Smooth muscle cell (in vitro differentiated cells): ENCODE measurements at regions not wholly inside any gene's neighbourhood (a gene's known extent, or its start where the extent isn't known, plus 50 kb on each side); places are given as distances from the start of the nearest gene placed in this dataset.

Source experiments
- DNase-seq: peaks from one replicate; lab custom pipeline; 2025; ENCODE audit not compliant: unreplicated experiment; lab: John Stamatoyannopoulos, UW
- H2AFZ ChIP-seq: fragments of 200-600 bp; sonication (generic); 2 replicates; pipeline ENCODE4 v1.6.0; 2016; ENCODE audit warnings: antibody characterized with exemption, low read depth, mild to moderate bottlenecking
- H3F3A ChIP-seq: fragments of 200-600 bp; sonication (generic); 2 replicates; pipeline ENCODE4 v1.6.0; 2017; ENCODE audit warnings: antibody characterized with exemption, low read depth
- H3K27ac ChIP-seq: fragments of 200-600 bp; sonication (generic); 2 replicates; pipeline ENCODE4 v1.5.1; 2016; ENCODE audit warnings: low read depth, mild to moderate bottlenecking
- H3K27me3 ChIP-seq: fragments of 200-600 bp; sonication (generic); 2 replicates; pipeline ENCODE4 v1.6.1; 2016; ENCODE audit warnings: low read depth, mild to moderate bottlenecking
- H3K36me3 ChIP-seq: fragments of 200-600 bp; sonication (generic); 2 replicates; pipeline ENCODE4 v1.5.1; 2016; ENCODE audit warnings: low read depth
- H3K4me1 ChIP-seq: fragments of 200-600 bp; sonication (generic); 2 replicates; pipeline ENCODE4 v1.5.1; 2016; ENCODE audit warnings: low read depth
- H3K4me2 ChIP-seq: fragments of 200-600 bp; sonication (generic); 2 replicates; pipeline ENCODE4 v1.6.0; 2016; ENCODE audit warnings: mild to moderate bottlenecking
- H3K4me3 ChIP-seq: fragments of 200-600 bp; sonication (generic); 2 replicates; pipeline ENCODE4 v1.5.1; 2016; ENCODE audit warnings: mild to moderate bottlenecking
- H3K79me2 ChIP-seq: fragments of 200-600 bp; sonication (generic); 2 replicates; pipeline ENCODE4 v1.6.0; 2016; ENCODE audit warnings: low read depth, mild to moderate bottlenecking
- H3K9ac ChIP-seq: fragments of 200-600 bp; sonication (generic); 2 replicates; pipeline ENCODE4 v1.6.0; 2016; ENCODE audit warnings: low read depth
- H3K9me3 ChIP-seq: fragments of 200-600 bp; sonication (generic); replicated peaks from 2 replicates; pipeline ENCODE4 v1.5.1; 2016; ENCODE audit warnings: low read depth
- H4K20me1 ChIP-seq: fragments of 200-600 bp; sonication (generic); 2 replicates; pipeline ENCODE4 v1.6.0; 2016; ENCODE audit warnings: low read depth
- CTCF ChIP-seq: fragments of 200-600 bp; sonication (generic); IDR thresholded peaks from 2 replicates; pipeline ENCODE4 v1.5.1; 2017; ENCODE audit warnings: borderline replicate concordance, mild to moderate bottlenecking, antibody characterized with exemption; ENCODE audit not compliant: insufficient read depth, poor library complexity, severe bottlenecking
- WGBS: methylation state at CpG from one replicate; pipeline ENCODE4 v1.1.7; 2016; ENCODE audit warnings: low lambda C conversion rate; 5-methylcytosine and 5-hydroxymethylcytosine counted together

DNA sequence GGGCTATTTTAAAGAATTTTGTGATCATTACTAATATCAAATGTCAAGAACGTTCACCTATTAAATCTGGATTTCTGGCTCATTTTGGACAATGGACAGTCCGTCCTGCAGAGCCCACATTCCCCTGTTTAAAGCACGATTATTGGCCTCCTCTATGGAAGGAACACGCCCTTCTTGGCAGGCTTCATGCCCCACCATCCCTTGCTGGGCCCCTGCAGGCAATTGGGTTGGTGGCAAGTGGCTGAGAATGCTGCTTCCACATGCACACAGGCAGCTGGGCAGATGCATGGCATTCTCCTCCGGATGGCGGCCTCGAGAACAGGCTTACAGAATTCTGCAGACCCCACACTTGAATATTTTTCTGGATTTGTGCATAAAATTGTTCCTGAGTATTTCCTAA, 305.8 kb upstream of the MKI67 start:
- Histone ChIP-seq H3K27me3 (peaks cover 3% of the 10 kb centered on the region), H3K4me1 (no peaks in the 10 kb centered on the region), H4K20me1 (no peaks in the 10 kb centered on the region), H3K4me2 (no peak overlapping the region), H3K36me3 (no peaks in the 10 kb centered on the region), H2AFZ (no peak overlapping the region), H3F3A (no peaks in the 10 kb centered on the region), H3K9me3 (no peaks in the 10 kb centered on the region), H3K27ac (no peak overlapping the region), H3K4me3 (no peak overlapping the region), H3K9ac (no peak overlapping the region), H3K79me2 (no peaks in the 10 kb centered on the region)
- 90% methylated on average over 7 of the region's 7 CpGs for WGBS
- DNase-seq = no peak
- TF ChIP-seq CTCF = no peak

- H3K79me2 ChIP-seq = no peaks in the 10 kb centered on the region
- no peak overlapping the region for H3K27ac ChIP-seq
- peaks cover 3% of the 10 kb centered on the region for H3K27me3 ChIP-seq
- H3F3A ChIP-seq = no peaks in the 10 kb centered on the region
- H3K4me2 ChIP-seq = no peak overlapping the region
- H3K36me3 ChIP-seq = no peaks in the 10 kb centered on the region
- no peak for TF ChIP-seq CTCF
- no peak overlapping the region for H2AFZ ChIP-seq
- H3K9me3 ChIP-seq = no peaks in the 10 kb centered on the region
- no peak overlapping the region for H3K9ac ChIP-seq
- no peaks in the 10 kb centered on the region for H3K4me1 ChIP-seq
- H3K4me3 ChIP-seq = no peak overlapping the region
- no peaks in the 10 kb centered on the region for H4K20me1 ChIP-seq
- no peak for DNase-seq
- 90% methylated on average over 6 of the region's 6 CpGs for WGBS
Measured at GRCh38 chr10:128432423-128432822, 306.2 kb upstream of the MKI67 start.

DNA sequence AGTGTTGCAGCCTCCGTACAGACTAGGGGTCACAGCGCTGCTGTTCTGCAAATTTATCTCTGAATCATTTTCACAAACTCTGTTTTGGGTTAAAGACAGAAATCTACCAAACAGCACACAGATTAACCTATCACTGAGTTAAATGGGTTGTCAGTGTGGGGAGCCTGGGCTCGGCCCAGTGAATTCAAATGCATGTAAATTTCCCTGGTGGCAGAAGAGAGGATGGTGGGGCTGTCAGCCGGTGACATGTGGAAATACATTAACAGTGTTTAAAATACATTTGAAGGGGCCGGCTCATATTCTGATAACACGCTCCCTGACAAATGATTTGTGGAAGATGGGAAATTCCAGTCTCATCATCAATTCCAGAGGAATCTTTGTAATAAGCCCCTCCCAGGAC, 309.6 kb upstream of the MKI67 start:
- no peak overlapping the region for H2AFZ ChIP-seq
- TF ChIP-seq CTCF = no peak
- H3K4me1 ChIP-seq = no peaks in the 10 kb centered on the region
- no peaks in the 10 kb centered on the region for H4K20me1 ChIP-seq
- H3K79me2 ChIP-seq = no peaks in the 10 kb centered on the region
- H3K4me3 ChIP-seq = no peak overlapping the region
- no peak overlapping the region for H3K4me2 ChIP-seq
- H3F3A ChIP-seq = no peaks in the 10 kb centered on the region
- H3K9ac ChIP-seq = no peak overlapping the region
- no peaks in the 10 kb centered on the region for H3K36me3 ChIP-seq
- WGBS = 91% methylated on average over 6 of the region's 6 CpGs
- H3K27ac ChIP-seq = no peak overlapping the region
- no peaks in the 10 kb centered on the region for H3K27me3 ChIP-seq
- no peak for DNase-seq
- H3K9me3 ChIP-seq = no peaks in the 10 kb centered on the region

DNA sequence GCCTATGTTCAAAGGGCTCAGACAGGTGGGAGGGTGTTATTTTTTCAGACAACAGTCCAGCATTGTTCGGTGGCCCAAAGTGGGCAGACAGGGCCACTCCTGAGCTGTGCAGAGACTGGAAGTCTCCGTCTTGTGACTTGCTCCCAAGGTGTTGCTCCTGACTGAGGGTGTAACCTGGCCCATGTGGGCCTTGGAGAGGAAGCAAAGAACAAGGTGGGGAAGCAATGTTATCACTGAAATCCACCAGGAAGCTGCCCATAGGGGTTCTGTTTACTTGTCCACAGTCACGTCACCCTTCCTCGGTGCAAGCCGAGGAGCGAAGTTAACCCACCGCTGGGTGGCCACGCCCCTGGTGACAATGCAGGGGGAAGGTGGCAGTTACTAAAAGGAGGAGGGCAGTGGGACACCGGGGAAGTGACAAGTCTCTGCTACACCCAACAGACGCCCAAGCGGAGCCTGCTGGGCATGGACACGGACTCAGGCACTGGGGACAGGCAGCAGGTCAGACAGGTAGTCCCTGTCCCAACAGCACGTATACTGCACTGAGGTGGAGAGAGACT, 311.6 kb upstream of the MKI67 start:
- Histone ChIP-seq H3K9ac (no peak overlapping the region), H3K27me3 (no peaks in the 10 kb centered on the region), H3K36me3 (no peaks in the 10 kb centered on the region), H3K4me3 (no peak overlapping the region), H3K4me1 (no peaks in the 10 kb centered on the region), H2AFZ (no peak overlapping the region), H3F3A (no peaks in the 10 kb centered on the region), H4K20me1 (no peaks in the 10 kb centered on the region), H3K9me3 (no peaks in the 10 kb centered on the region), H3K79me2 (no peaks in the 10 kb centered on the region), H3K4me2 (no peak overlapping the region), H3K27ac (no peak overlapping the region)
- WGBS = 91% methylated on average over 13 of the region's 13 CpGs
- no peak for TF ChIP-seq CTCF
- no peak for DNase-seq
